Esophagus squamous epithelium (tissue), 5 donors: ENCODE measurements at regions not wholly inside any gene's neighbourhood (a gene's known extent, or its start where the extent isn't known, plus 50 kb on each side); places are given as distances from the start of the nearest gene placed in this dataset.

Source experiments
- DNase-seq: peaks from one replicate; lab custom pipeline; 2025; lab: John Stamatoyannopoulos, UW
- H3K27ac ChIP-seq, 4 donors: fragments of 200-600 bp; sonication (generic); one replicate each; pipeline ENCODE4 v1.5.1; 2016 to 2019; ENCODE audit warnings: mild to moderate bottlenecking in 1 of 4
- H3K27me3 ChIP-seq, 4 donors: fragments of 200-600 bp; sonication (generic); 1 replicate in 3 of 4; 2 replicates in 1 of 4; pipeline versions ENCODE4 v1.5.1 to v1.6.0; 2017 to 2021; ENCODE audit warnings: antibody characterized with exemption in 1 of 4
- H3K36me3 ChIP-seq, 3 donors: fragments of 200-600 bp; sonication (generic); one replicate each; pipeline ENCODE4 v1.5.1; 2016 to 2019
- H3K4me1 ChIP-seq, 3 donors: fragments of 200-600 bp; sonication (generic); one replicate each; pipeline ENCODE4 v1.5.1; 2017 to 2019
- H3K4me3 ChIP-seq, 4 donors: fragments of 200-600 bp; sonication (generic); 1 replicate in 3 of 4; 2 replicates in 1 of 4; pipeline ENCODE4 v1.5.1; 2016 to 2019; ENCODE audit warnings: mild to moderate bottlenecking in 2 of 4, moderate library complexity in 1 of 4
- H3K9me3 ChIP-seq, 3 donors: fragments of 200-600 bp; sonication (generic); one replicate each; pipeline ENCODE4 v1.5.1; 2016 to 2019
- CTCF ChIP-seq, 6 experiments: fragments of 450-650 bp in 4 of 6; fragments of 200-600 bp in 2 of 6; sonication (generic) in 2 of 6; IDR thresholded peaks; one replicate each; pipeline ENCODE4 v1.5.1; 2016 to 2019; ENCODE audit warnings: antibody characterized with exemption in 6 of 6, mild to moderate bottlenecking in 4 of 6, moderate library complexity in 4 of 6
- POLR2A ChIP-seq, 4 donors: fragments of 450-650 bp; IDR thresholded peaks; one replicate each; pipeline ENCODE4 v1.6.1; 2017; ENCODE audit warnings: antibody characterized with exemption in 4 of 4, mild to moderate bottlenecking in 4 of 4, moderate library complexity in 3 of 4
- WGBS, 2 donors: methylation state at CpG; one replicate each; pipeline ENCODE4 v1.1.5; 2018; 5-methylcytosine and 5-hydroxymethylcytosine counted together
- intact Hi-C: fragments of 100-400 bp; cut with DNase I; formaldehyde crosslinking; loops from one replicate; pipeline ENCODE4 v1.15.0; 2022
- donor health status: DM: yes; HTN: yes; CAD: no.

- H3K27ac ChIP-seq: no peak overlapping the region
- TF ChIP-seq POLR2A (IDR thresholded peaks at IDR 0.05) (no peak), CTCF (IDR thresholded peaks at IDR 0.05) (no peak)
- 93 to 94% methylated on average over 5 of the region's 5 CpGs for WGBS, 2 donors
- no peak overlapping the region for H3K4me3 ChIP-seq
- peaks cover 0 to 21% (median 0%) of the 10 kb centered on the region in 4 donors for H3K27me3 ChIP-seq
- intact Hi-C loops: no loop called here
- no peaks in the 10 kb centered on the region for H3K4me1 ChIP-seq
- no peak for DNase-seq
- H3K9me3 ChIP-seq: no peaks in the 10 kb centered on the region
- no peaks in the 10 kb centered on the region for H3K36me3 ChIP-seq
Measured at GRCh38 chr16:73605309-73605708, 557.4 kb upstream of the ZFHX3 start.

- no peak for DNase-seq
- intact Hi-C loops: no loop called here
- WGBS, 2 donors: 61 to 67% methylated on average over 3 of the region's 3 CpGs
- Histone ChIP-seq H3K27me3 (no peaks in the 10 kb centered on the region), H3K4me3 (no peak overlapping the region), H3K36me3 (no peaks in the 10 kb centered on the region), H3K4me1 (no peaks in the 10 kb centered on the region), H3K9me3 (no peaks in the 10 kb centered on the region), H3K27ac (no peak overlapping the region)
- TF ChIP-seq CTCF (IDR thresholded peaks at IDR 0.05) (no peak), POLR2A (IDR thresholded peaks at IDR 0.05) (no peak)
Measured at GRCh38 chr16:73601911-73602310, 554.0 kb upstream of the ZFHX3 start.

- H3K4me1 ChIP-seq: no peaks in the 10 kb centered on the region
- TF ChIP-seq CTCF (IDR thresholded peaks at IDR 0.05) (no peak), POLR2A (IDR thresholded peaks at IDR 0.05) (no peak)
- no peaks in the 10 kb centered on the region for H3K36me3 ChIP-seq
- no peak overlapping the region for H3K27ac ChIP-seq
- intact Hi-C loops: no loop called here
- no peaks in the 10 kb centered on the region for H3K27me3 ChIP-seq
- DNase-seq: no peak
- WGBS, 2 donors: 58 to 61% methylated on average over 2 of the region's 2 CpGs
- H3K4me3 ChIP-seq: no peak overlapping the region
- no peaks in the 10 kb centered on the region for H3K9me3 ChIP-seq
Measured at GRCh38 chr16:73599870-73600269, 551.9 kb upstream of the ZFHX3 start.

GRCh38 chr16:73599351-73599750 lies 551.4 kb upstream of the ZFHX3 start:
- DNase-seq: no peak
- TF ChIP-seq CTCF (IDR thresholded peaks at IDR 0.05) (no peak), POLR2A (IDR thresholded peaks at IDR 0.05) (no peak)
- H3K4me1 ChIP-seq: no peaks in the 10 kb centered on the region
- no peak overlapping the region for H3K27ac ChIP-seq
- no peaks in the 10 kb centered on the region for H3K9me3 ChIP-seq
- H3K27me3 ChIP-seq: no peaks in the 10 kb centered on the region
- no peak overlapping the region for H3K4me3 ChIP-seq
- no peaks in the 10 kb centered on the region for H3K36me3 ChIP-seq
- 27 to 30% methylated on average over 2 of the region's 2 CpGs for WGBS, 2 donors
- intact Hi-C loops: no loop called here

- WGBS, 2 donors: 53 to 63% methylated on average over 1 of the region's 1 CpG
- intact Hi-C loops: no loop called here
- no peak for DNase-seq
- Histone ChIP-seq H3K36me3 (no peaks in the 10 kb centered on the region), H3K4me1 (no peaks in the 10 kb centered on the region), H3K4me3 (no peak overlapping the region), H3K27me3 (no peaks in the 10 kb centered on the region), H3K9me3 (peaks cover 0 to 9% (median 0%) of the 10 kb centered on the region in 3 donors), H3K27ac (no peak overlapping the region)
- TF ChIP-seq CTCF (IDR thresholded peaks at IDR 0.05) (no peak), POLR2A (IDR thresholded peaks at IDR 0.05) (no peak)
Measured at GRCh38 chr16:73584157-73584556, 536.2 kb upstream of the ZFHX3 start.
